OCI-LY3 (cell line): ENCODE measurements at regions not wholly inside any gene's neighbourhood (a gene's known extent, or its start where the extent isn't known, plus 50 kb on each side); places are given as distances from the start of the nearest gene placed in this dataset.

Experiments
- EZH2phosphoT487 ChIP-seq: fragments of 200-600 bp; shearing (Covaris generic); IDR thresholded peaks from 2 replicates; pipeline ENCODE4 v1.6.1; 2018; ENCODE audit warnings: antibody characterized with exemption, mixed run types, low read depth
- TF ChIP-seq, protein P1 (sequence below): fragments of 200-600, 300-600 bp; sonication (generic); IDR thresholded peaks from 2 replicates; pipeline ENCODE4 v1.5.1; 2014; ENCODE audit warnings: antibody characterized with exemption, low read length, low read depth

DNA sequence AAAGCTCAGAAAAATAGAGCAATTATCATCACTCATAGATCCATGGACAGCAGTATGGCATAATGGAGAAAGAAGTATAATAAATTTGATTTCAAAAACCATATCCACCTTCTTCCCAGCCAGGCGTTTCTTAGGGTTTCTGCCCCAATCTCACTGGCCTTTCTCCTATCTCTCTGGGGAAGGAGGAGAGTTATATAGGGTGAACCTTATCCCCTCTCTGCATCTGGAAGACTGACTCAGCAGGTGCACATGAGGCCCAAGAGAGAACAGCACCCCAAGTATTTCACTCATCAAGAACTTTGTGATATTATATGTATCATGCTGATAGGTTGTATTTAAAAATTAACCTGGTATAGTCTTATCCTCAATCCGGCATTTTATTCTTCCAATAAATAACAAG is 318.8 kb upstream of the RASGEF1B start:
- TF ChIP-seq, protein P1, sequence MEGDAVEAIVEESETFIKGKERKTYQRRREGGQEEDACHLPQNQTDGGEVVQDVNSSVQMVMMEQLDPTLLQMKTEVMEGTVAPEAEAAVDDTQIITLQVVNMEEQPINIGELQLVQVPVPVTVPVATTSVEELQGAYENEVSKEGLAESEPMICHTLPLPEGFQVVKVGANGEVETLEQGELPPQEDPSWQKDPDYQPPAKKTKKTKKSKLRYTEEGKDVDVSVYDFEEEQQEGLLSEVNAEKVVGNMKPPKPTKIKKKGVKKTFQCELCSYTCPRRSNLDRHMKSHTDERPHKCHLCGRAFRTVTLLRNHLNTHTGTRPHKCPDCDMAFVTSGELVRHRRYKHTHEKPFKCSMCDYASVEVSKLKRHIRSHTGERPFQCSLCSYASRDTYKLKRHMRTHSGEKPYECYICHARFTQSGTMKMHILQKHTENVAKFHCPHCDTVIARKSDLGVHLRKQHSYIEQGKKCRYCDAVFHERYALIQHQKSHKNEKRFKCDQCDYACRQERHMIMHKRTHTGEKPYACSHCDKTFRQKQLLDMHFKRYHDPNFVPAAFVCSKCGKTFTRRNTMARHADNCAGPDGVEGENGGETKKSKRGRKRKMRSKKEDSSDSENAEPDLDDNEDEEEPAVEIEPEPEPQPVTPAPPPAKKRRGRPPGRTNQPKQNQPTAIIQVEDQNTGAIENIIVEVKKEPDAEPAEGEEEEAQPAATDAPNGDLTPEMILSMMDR = no peak
- TF ChIP-seq EZH2phosphoT487 = no peak
